NCI-H69 (cell line): ENCODE measurements at regions not wholly inside any gene's neighbourhood (a gene's known extent, or its start where the extent isn't known, plus 50 kb on each side); places are given as distances from the start of the nearest gene placed in this dataset.

Experiments used
- DNase-seq: peaks from one replicate; lab custom pipeline; 2025; lab: John Stamatoyannopoulos, UW

- DNase-seq = no peak
These were observed 97.1 kb upstream of the EPB41L3 start for GRCh38 chr18:5640939-5641338.

GRCh38 chr18:5639131-5639530 lies 95.3 kb upstream of the EPB41L3 start:
- no peak for DNase-seq

GRCh38 chr18:5632041-5632440 lies 88.2 kb upstream of the EPB41L3 start:
- no peak for DNase-seq

GRCh38 chr18:5630900-5631413 lies 87.2 kb upstream of the EPB41L3 start:
- no peak for DNase-seq

- DNase-seq = peak; percentile 99
These were observed 86.5 kb upstream of the EPB41L3 start for GRCh38 chr18:5630057-5630899.

- peak; percentile 85 for DNase-seq
These were observed 84.9 kb upstream of the EPB41L3 start for GRCh38 chr18:5628512-5629255.

GRCh38 chr18:5627776-5628511 lies 84.1 kb upstream of the EPB41L3 start:
- DNase-seq = no peak

- no peak for DNase-seq
These were observed 82.5 kb upstream of the EPB41L3 start for GRCh38 chr18:5626130-5626880.

GRCh38 chr18:5625076-5625475 lies 81.3 kb upstream of the EPB41L3 start:
- DNase-seq = peak; percentile 69

GRCh38 chr18:5622905-5623304 lies 79.1 kb upstream of the EPB41L3 start:
- DNase-seq = no peak

GRCh38 chr18:5620289-5620688 lies 76.5 kb upstream of the EPB41L3 start:
- no peak for DNase-seq

GRCh38 chr18:5619376-5619775 lies 75.6 kb upstream of the EPB41L3 start:
- DNase-seq = no peak

GRCh38 chr18:5618047-5618688 lies 74.4 kb upstream of the EPB41L3 start:
- no peak for DNase-seq

- no peak for DNase-seq
These were observed 67.4 kb upstream of the EPB41L3 start for GRCh38 chr18:5611221-5611620.

GRCh38 chr18:5608846-5609245 lies 65.0 kb upstream of the EPB41L3 start:
- DNase-seq = no peak

GRCh38 chr18:5606951-5607350 lies 63.2 kb upstream of the EPB41L3 start:
- no peak for DNase-seq

GRCh38 chr18:5604778-5605177 lies 61.0 kb upstream of the EPB41L3 start:
- peak; percentile 73 for DNase-seq

- no peak for DNase-seq
These were observed 59.4 kb upstream of the EPB41L3 start for GRCh38 chr18:5603153-5603552.

GRCh38 chr18:5601188-5601624 lies 57.4 kb upstream of the EPB41L3 start:
- no peak for DNase-seq

GRCh38 chr18:5600378-5601071 lies 56.7 kb upstream of the EPB41L3 start:
- DNase-seq = peak; percentile 66
